ENCODE measurements at regions not wholly inside any gene's neighbourhood (a gene's known extent, or its start where the extent isn't known, plus 50 kb on each side); places are given as distances from the start of the nearest gene placed in this dataset.

GRCh38 chr7:130958846-130959245, 224.8 kb upstream of the KLF14 start:
- TF ChIP-seq, protein P1, sequence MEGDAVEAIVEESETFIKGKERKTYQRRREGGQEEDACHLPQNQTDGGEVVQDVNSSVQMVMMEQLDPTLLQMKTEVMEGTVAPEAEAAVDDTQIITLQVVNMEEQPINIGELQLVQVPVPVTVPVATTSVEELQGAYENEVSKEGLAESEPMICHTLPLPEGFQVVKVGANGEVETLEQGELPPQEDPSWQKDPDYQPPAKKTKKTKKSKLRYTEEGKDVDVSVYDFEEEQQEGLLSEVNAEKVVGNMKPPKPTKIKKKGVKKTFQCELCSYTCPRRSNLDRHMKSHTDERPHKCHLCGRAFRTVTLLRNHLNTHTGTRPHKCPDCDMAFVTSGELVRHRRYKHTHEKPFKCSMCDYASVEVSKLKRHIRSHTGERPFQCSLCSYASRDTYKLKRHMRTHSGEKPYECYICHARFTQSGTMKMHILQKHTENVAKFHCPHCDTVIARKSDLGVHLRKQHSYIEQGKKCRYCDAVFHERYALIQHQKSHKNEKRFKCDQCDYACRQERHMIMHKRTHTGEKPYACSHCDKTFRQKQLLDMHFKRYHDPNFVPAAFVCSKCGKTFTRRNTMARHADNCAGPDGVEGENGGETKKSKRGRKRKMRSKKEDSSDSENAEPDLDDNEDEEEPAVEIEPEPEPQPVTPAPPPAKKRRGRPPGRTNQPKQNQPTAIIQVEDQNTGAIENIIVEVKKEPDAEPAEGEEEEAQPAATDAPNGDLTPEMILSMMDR (IDR thresholded peaks at IDR 0.05) = no peak

DNA sequence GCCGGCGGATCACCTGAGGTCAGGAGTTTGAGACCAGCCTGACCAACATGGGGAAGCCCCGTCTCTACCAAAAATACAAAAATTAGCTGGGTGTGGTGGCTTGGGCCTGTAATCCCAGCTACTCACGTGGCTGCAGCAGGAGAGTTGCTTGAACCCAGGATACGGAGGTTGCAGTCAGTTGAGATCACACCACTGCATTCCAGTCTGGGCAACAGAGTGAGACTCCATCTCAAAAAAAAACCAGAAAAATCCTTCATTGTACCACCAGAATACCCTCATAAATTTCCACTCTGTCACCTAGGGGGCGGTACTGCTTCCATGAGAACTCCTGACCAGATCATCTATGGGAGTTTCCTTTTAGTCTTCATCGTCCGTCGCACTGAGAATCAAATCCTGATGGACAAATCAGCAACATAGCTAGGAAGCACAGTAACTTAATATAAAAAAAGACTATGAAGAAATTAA, 225.8 kb upstream of the KLF14 start:
- intact Hi-C loops (cut with DNase I) = no loop called here

More at GRCh38 chr7:130958846-130959245, 224.8 kb upstream of the KLF14 start:
- Histone ChIP-seq H3K9me3 (no peaks in the 10 kb centered on the region), H3K36me3 (peaks cover 41% of the 10 kb centered on the region), H3K4me1 (peaks cover 46% of the 10 kb centered on the region), H3K27me3 (no peaks in the 10 kb centered on the region), H3K27ac (no peak overlapping the region), H3K4me3 (no peak overlapping the region)
- ATAC-seq = no peak
- intact Hi-C loops (cut with DNase I) = no loop called here
- DNase-seq = no peak

GRCh38 chr7:130960208-130960988, 226.4 kb upstream of the KLF14 start:
- DNase-seq (no peak), ATAC-seq (peak; percentile 87)
- no peaks in the 10 kb centered on the region for H3K9me3 ChIP-seq
- peak overlapping the region; percentile 56 for H3K27ac ChIP-seq
- H3K36me3 ChIP-seq = peaks cover 49% of the 10 kb centered on the region
- TF ChIP-seq, protein P1 (IDR thresholded peaks at IDR 0.05) = no peak
- intact Hi-C loops (cut with DNase I) = no loop called here
- H3K4me1 ChIP-seq = peaks cover 46% of the 10 kb centered on the region
- H3K4me3 ChIP-seq = peak overlapping the region; percentile 30
- H3K27me3 ChIP-seq = no peaks in the 10 kb centered on the region

More for the DNA sequence above, 225.8 kb upstream of the KLF14 start:
- H3K27me3 ChIP-seq = no peaks in the 10 kb centered on the region
- peak overlapping the region; percentile 40 for H3K27ac ChIP-seq
- TF ChIP-seq, protein P1 (IDR thresholded peaks at IDR 0.05) = peak; percentile 35
- peaks cover 43% of the 10 kb centered on the region for H3K36me3 ChIP-seq
- H3K4me3 ChIP-seq = peak overlapping the region; percentile 30
- peaks cover 46% of the 10 kb centered on the region for H3K4me1 ChIP-seq
- ATAC-seq (no peak), DNase-seq (no peak)
- H3K9me3 ChIP-seq = no peaks in the 10 kb centered on the region

DNA sequence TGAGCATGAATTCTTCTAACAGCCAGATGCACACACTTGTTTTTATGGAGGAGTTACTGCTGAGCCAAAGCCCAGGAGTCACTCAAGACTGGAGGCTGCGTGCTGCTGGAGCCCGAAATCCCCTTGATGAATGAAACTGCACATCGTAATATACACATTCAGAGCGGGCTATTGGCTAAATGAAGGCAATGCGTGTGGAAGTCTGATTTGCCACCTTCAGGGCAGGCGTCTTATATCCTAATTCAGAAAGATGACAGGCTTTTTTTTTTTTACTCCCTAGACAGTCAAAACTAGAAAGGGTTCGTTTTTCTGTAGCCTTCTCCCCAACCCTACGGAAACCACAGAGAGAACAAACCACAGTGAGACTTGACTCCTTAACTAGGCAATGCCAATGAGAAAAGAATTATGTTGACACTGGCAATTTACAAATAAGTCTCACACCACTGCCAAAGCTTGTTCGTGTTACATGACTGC, 227.2 kb upstream of the KLF14 start:
- TF ChIP-seq, protein P1 (IDR thresholded peaks at IDR 0.05) = no peak
- no peaks in the 10 kb centered on the region for H3K9me3 ChIP-seq
- DNase-seq (no peak), ATAC-seq (peak; percentile 57)
- no peaks in the 10 kb centered on the region for H3K27me3 ChIP-seq
- H3K4me3 ChIP-seq = peak overlapping the region; percentile 30
- H3K4me1 ChIP-seq = peaks cover 46% of the 10 kb centered on the region
- intact Hi-C loops (cut with DNase I) = no loop called here
- H3K36me3 ChIP-seq = peaks cover 48% of the 10 kb centered on the region
- peak overlapping the region; percentile 56 for H3K27ac ChIP-seq

- H3K36me3 ChIP-seq = peaks cover 55% of the 10 kb centered on the region
- intact Hi-C loops (cut with DNase I) = no loop called here
- DNase-seq (no peak), ATAC-seq (no peak)
- TF ChIP-seq, protein P1 (IDR thresholded peaks at IDR 0.05) = no peak
- H3K9me3 ChIP-seq = no peaks in the 10 kb centered on the region
- no peak overlapping the region for H3K4me3 ChIP-seq
- H3K27me3 ChIP-seq = no peaks in the 10 kb centered on the region
- no peak overlapping the region for H3K27ac ChIP-seq
- peaks cover 40% of the 10 kb centered on the region for H3K4me1 ChIP-seq
These were observed 228.1 kb upstream of the KLF14 start for GRCh38 chr7:130962109-130962508.
